ENCODE measurements at regions not wholly inside any gene's neighbourhood (a gene's known extent, or its start where the extent isn't known, plus 50 kb on each side); places are given as distances from the start of the nearest gene placed in this dataset.

GRCh38 chr10:113228530-113228929 is 278.5 kb downstream of the TCF7L2 start:
- TF ChIP-seq EZH2 (IDR thresholded peaks at IDR 0.05) (no peak), CTCF (IDR thresholded peaks at IDR 0.05 in 2 of 3, conservative IDR thresholded peaks at IDR 0.05 in 1 of 3; ENCODE audit: borderline replicate concordance in 1 of 3, insufficient read depth in 1 of 3, low read depth in 2 of 3, low read length in 2 of 3) (no peak), RAD21 (IDR thresholded peaks at IDR 0.05; ENCODE audit: low read depth) (no peak), JUND (IDR thresholded peaks at IDR 0.05) (no peak), POLR2A (IDR thresholded peaks at IDR 0.05; ENCODE audit: borderline replicate concordance, extremely low read depth, insufficient read depth, insufficient read length) (no peak), ZBTB33 (IDR thresholded peaks at IDR 0.05; ENCODE audit: extremely low read depth, insufficient replicate concordance, low read length) (no peak), EGR1 (IDR thresholded peaks at IDR 0.05; ENCODE audit: low read depth) (no peak), SP1 (IDR thresholded peaks at IDR 0.05; ENCODE audit: low read depth) (no peak), REST (IDR thresholded peaks at IDR 0.05; ENCODE audit: low read depth) (no peak), CEBPB (IDR thresholded peaks at IDR 0.05; ENCODE audit: low read depth) (no peak), EZH2phosphoT487 (IDR thresholded peaks at IDR 0.05; ENCODE audit: borderline replicate concordance) (no peak)
